HG02588 (cell line): ENCODE measurements at regions not wholly inside any gene's neighbourhood (a gene's known extent, or its start where the extent isn't known, plus 50 kb on each side); places are given as distances from the start of the nearest gene placed in this dataset.
A peak's percentile ranks its signal among the peaks of the same experiment; 100 is the strongest.

Source experiments
- ATAC-seq: cut with Tn5 transposase; IDR thresholded peaks from one replicate; pipeline ENCODE4 v1.9.1; 2021; ENCODE audit warnings: mild to moderate bottlenecking, moderate library complexity; ENCODE audit not compliant: unreplicated experiment

DNA sequence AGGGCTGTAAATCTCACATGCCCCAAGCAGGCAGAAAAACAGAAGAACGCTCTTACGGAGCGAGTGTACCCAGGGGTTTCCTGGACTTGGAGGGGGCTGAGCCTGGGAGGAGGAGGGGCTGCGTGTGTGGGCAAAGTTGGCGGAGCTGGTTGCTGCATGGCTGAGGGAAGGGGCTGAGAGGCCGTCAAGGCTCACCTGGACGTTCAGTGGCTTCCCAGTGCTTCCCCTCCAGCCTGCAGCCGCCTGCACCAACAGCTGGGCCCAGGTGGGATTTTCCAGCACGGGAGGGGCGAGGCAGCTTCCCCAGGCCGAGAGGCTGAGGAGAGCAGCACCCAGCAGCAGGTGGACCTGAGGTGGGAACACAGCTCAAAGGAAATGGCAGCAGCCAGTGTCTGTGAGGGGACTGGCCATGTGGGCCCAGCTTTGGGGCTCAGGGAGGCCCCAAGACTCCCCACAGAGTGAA, 70.6 kb upstream of the CTDP1 start:
- no peak for ATAC-seq

GRCh38 chr18:79609841-79610281, 69.7 kb upstream of the CTDP1 start:
- ATAC-seq, result no peak

DNA sequence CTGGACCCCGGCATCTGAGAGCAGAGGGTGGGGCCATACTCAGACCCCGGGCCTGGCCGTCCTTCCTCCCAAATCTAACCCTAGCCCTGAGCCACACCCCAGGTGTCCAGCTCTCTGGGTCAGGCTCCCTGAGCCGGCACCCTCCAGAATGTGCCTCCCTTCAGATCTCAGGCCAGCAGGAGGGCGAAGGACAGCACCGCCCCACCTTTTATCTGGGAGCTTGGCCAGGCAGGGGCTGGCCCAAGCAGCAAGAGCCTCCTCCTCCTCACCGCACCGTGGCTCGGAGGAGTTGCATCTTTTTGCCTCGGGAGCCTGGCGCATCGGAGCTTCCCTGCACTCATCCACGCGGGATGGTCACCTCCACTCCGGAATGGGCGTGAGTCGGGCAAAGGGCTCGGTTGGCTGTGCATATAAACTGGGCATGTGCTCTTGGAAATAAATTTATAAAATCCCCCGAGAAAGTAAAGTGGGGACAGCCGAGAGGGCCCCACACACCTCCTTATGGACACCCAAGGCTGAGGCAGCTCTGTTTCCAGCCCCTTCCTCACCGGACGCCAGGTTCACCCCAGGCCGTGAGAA, 69.1 kb upstream of the CTDP1 start:
- ATAC-seq, result no peak

DNA sequence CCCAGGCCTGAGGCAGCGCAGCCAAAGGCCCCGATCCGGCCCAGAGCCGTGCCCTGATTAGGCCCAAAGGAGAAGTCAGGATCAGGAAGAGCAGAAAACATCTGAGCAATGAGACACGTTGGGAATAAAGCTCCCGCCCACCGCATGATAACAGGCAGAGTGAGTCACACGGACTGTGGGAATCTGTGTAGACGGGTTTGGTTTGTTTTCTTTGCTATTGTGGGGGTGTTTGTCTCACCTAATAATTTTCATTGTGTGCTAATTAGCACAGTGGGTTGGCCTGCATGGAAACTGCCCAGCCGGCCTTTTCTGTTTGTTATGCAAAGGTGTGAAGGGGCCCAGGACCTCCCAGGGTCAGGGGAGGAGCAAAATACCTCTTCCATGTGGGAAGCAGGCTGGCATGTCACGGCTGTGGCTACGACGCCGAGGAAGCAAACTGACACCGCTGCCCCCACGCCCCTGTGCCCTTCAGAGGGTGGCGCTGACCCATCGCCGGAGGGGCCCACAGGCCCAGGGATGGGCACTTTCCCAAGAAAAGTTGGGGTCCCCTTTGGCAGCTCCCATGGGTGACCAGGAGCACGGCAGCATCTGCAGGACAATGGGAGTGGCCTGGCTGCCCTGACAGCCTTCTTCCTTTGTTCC, 68.4 kb upstream of the CTDP1 start:
- ATAC-seq, result no peak

DNA sequence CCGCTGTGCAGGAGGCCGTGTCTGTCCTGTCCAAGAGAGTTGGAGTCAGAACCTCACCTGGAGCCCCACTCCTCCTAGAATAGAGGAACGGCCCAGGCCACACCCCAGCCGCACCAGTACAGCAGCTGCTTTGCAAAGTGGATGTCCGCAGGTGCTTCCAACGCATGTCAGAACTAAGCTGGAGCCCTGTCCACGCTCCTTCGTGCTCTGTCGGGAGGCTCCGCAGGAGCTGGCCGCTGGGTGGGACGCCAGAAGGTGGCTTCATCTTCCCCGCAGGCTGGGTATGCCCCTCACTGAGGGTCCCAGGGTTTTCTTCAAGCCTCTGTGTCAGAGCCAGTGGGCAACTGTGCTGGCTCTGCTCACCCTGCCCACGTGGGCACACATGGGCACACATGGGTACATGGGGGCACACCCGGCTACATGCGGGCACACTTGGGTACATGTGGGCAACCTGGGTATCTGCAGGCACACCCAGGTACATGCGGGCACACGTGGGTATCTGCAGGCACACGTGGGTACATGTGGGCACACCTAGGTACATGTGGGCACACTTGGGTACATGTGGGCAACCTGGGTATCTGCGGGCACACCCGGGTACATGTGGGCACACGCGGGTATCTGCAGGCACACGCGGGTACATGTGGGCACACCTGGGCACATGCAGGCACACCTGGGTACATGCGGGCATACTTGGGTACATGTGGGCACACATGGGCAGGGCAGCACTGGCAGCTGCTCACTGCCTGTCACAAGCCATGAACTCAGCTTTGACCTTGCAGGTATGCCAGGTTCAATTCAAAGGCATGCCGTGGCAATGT, 67.1 kb upstream of the CTDP1 start:
- ATAC-seq, result no peak

DNA sequence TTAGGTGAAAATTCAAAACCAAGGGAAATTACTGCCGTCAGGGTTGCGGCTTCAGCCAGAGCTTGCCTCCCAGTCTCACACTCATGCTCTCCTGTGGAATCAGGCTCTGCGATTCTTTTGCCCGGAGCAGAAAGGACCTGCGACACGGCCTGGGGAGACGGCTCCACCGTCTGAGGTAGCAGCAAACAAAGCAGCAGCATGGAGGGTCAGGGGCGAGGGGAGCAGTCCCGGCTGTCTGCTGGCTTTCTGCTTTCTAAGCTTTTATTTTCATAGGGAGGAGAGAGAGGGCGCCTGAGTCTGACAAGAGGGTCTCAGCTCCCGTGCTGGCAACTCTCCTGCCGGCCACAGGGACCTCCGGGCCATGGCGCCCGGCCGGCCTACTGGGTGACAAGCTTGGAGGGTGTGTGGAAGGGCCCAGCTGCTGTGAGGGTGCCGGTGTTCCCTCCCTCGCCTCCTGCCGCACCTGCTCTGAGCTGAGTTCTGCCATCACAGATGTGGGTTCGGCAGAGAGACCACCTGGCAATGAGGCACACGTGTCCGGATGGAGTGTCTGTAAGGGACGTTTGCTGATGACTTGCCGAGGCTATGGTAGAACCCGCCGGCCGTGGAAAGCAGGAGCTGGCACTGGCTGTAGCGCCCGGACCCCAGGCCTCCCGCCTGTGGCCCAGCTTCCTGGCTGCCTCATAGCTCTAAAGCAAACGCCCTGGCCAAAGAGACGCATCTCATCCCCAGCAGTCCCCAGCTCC, 66.2 kb upstream of the CTDP1 start:
- ATAC-seq, result no peak

DNA sequence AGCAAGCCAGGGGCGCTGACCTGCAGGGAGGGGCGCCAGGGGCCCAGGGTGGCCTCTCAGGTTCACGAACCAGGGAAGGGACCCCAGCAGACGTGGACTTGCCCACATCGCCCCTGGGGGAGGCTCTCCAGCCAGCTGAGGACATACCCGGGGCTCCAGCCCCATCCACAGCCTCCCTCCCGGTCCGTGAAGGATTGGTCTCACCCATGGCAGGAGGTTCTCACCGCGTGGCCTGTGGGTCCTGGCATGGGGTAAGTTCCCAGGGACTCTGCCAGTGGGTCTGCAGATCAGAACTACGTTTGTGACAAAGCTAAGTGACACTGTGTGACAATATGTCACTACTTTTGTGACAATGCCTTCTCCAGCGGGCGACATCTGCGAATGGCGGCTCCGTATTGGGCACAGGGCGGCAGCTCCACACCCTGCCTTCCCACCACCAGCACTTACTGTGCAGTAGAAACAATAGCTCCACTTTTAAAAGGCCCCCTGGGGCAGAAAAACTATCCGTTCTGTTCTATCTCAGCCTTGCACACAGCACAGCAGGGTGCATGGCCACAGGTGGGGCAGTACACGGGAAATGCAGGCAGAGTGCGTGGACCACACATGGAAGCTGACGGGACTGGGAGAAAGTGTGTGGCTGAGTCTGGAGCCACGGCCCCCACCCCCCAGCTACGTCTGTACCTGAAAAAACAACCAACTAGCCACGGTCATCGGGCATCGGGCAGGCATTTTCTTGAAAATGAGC, 65.2 kb upstream of the CTDP1 start:
- ATAC-seq, result no peak

GRCh38 chr18:79615091-79615490, 64.5 kb upstream of the CTDP1 start:
- no peak for ATAC-seq

GRCh38 chr18:79615586-79615985, 64.0 kb upstream of the CTDP1 start:
- no peak for ATAC-seq

- ATAC-seq, result no peak
These were observed 62.7 kb upstream of the CTDP1 start for GRCh38 chr18:79616651-79617510.

- ATAC-seq, result no peak
These were observed 61.8 kb upstream of the CTDP1 start for GRCh38 chr18:79617511-79618500.

DNA sequence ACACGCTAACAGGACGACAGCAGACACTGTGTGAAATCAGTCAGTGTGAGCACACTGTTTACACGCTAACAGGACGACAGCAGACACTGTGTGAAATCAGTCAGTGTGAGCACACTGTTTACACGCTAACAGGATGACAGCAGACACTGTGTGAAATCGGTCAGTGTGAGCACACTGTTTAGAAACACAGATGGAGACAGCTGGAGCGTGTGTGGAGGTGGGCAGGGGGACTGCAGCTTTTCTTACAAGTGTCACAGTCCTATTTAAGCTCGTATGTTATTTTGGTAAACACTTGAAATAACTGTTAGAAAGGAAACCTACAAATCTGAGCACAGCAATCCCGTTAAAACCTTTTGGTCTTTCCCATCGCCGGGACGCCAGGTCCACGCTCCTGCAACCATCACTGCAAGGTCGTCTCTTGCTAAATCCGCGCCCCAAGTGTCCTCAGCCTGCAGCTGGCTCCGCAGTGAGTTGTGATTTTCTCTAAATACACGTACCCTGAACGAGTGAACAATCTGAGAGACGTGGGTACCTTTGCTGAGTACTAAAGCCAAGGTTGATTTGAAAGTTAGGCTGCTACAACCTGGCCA, 58.9 kb upstream of the CTDP1 start:
- ATAC-seq, result no peak

DNA sequence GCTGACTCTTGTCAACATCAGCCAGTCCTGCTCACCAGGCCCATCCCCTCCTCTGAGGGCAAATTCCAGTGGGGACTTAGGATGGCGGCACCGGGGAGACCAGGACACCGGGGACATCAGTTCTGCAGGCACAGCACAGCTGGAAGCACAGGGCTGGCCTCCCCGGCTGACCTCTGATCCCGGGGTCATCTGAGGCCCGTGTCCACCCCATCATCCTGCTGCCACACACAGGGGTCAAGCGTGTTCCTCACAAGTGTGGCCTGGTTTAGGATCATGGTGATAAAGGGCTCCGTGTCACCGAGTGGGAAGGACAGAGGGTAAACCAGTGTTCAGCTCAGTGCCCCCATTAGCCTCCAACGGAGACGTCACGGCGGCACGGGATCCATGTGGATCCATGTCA, 58.1 kb upstream of the CTDP1 start:
- ATAC-seq, result no peak

- ATAC-seq, result no peak
These were observed 57.6 kb upstream of the CTDP1 start for GRCh38 chr18:79622004-79622403.

- no peak for ATAC-seq
These were observed 55.0 kb upstream of the CTDP1 start for GRCh38 chr18:79624356-79625170.

DNA sequence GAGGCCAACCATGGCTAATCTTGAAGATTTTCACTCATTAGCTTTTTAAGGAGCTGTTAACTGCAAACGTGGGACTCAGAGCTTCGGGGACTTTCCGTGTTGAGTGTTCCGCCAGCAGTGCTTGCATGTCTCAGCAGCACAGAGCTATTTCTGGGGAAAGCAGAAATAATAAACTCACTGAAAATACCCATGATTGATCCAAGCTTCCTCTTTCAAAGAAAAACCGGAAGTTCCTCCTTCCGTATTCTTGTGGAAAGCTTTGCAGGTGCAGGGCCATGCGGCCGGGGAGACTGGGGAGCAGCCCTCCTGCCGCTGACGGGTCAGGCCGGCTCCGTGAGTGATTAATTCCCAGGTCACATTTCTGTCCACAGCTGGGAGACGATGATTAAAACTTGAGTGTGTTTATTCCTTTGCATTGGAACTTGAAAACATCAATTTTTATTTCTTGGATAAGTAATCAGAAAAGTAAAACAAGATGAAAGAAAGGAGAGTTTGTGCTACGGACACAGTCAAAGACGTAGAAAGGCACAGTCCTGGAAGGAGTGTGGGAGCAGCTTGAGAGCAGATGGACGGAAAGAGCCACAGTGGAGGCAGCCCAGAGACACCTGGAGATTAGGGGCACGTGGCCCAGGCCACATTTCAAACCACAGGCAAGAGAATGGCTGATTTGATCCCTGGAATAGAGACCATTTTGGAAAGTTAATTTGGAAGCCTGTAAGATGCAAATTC, 54.2 kb upstream of the CTDP1 start:
- peak; percentile 81 for ATAC-seq
